Esophagus squamous epithelium (tissue), 5 donors: ENCODE measurements at regions not wholly inside any gene's neighbourhood (a gene's known extent, or its start where the extent isn't known, plus 50 kb on each side); places are given as distances from the start of the nearest gene placed in this dataset.

Experiments used
- DNase-seq: peaks from one replicate; lab custom pipeline; 2025; lab: John Stamatoyannopoulos, UW
- H3K27ac ChIP-seq, 4 donors: fragments of 200-600 bp; sonication (generic); one replicate each; pipeline ENCODE4 v1.5.1; 2016 to 2019; ENCODE audit warnings: mild to moderate bottlenecking in 1 of 4
- H3K27me3 ChIP-seq, 4 donors: fragments of 200-600 bp; sonication (generic); 1 replicate in 3 of 4; 2 replicates in 1 of 4; pipeline versions ENCODE4 v1.5.1 to v1.6.0; 2017 to 2021; ENCODE audit warnings: antibody characterized with exemption in 1 of 4
- H3K36me3 ChIP-seq, 3 donors: fragments of 200-600 bp; sonication (generic); one replicate each; pipeline ENCODE4 v1.5.1; 2016 to 2019
- H3K4me1 ChIP-seq, 3 donors: fragments of 200-600 bp; sonication (generic); one replicate each; pipeline ENCODE4 v1.5.1; 2017 to 2019
- H3K4me3 ChIP-seq, 4 donors: fragments of 200-600 bp; sonication (generic); 1 replicate in 3 of 4; 2 replicates in 1 of 4; pipeline ENCODE4 v1.5.1; 2016 to 2019; ENCODE audit warnings: mild to moderate bottlenecking in 2 of 4, moderate library complexity in 1 of 4
- H3K9me3 ChIP-seq, 3 donors: fragments of 200-600 bp; sonication (generic); one replicate each; pipeline ENCODE4 v1.5.1; 2016 to 2019
- CTCF ChIP-seq, 6 experiments: fragments of 450-650 bp in 4 of 6; fragments of 200-600 bp in 2 of 6; sonication (generic) in 2 of 6; IDR thresholded peaks; one replicate each; pipeline ENCODE4 v1.5.1; 2016 to 2019; ENCODE audit warnings: antibody characterized with exemption in 6 of 6, mild to moderate bottlenecking in 4 of 6, moderate library complexity in 4 of 6
- POLR2A ChIP-seq, 4 donors: fragments of 450-650 bp; IDR thresholded peaks; one replicate each; pipeline ENCODE4 v1.6.1; 2017; ENCODE audit warnings: antibody characterized with exemption in 4 of 4, mild to moderate bottlenecking in 4 of 4, moderate library complexity in 3 of 4
- WGBS, 2 donors: methylation state at CpG; one replicate each; pipeline ENCODE4 v1.1.5; 2018; 5-methylcytosine and 5-hydroxymethylcytosine counted together
- intact Hi-C: fragments of 100-400 bp; cut with DNase I; formaldehyde crosslinking; loops from one replicate; pipeline ENCODE4 v1.15.0; 2022
- donor health status: DM: yes; HTN: yes; CAD: no.

GRCh38 chrX:30951003-30951402, 61.9 kb upstream of the TAB3 start:
- Histone ChIP-seq H3K4me3 (no peak overlapping the region), H3K36me3 (no peaks in the 10 kb centered on the region), H3K4me1 (no peaks in the 10 kb centered on the region), H3K9me3 (no peaks in the 10 kb centered on the region), H3K27ac (no peak overlapping the region), H3K27me3 (no peaks in the 10 kb centered on the region)
- intact Hi-C loops, result no loop called here
- TF ChIP-seq CTCF (IDR thresholded peaks at IDR 0.05), result no peak
- TF ChIP-seq POLR2A (IDR thresholded peaks at IDR 0.05), result no peak
- no peak for DNase-seq

- Histone ChIP-seq H3K9me3 (no peaks in the 10 kb centered on the region), H3K27me3 (no peaks in the 10 kb centered on the region), H3K4me1 (no peaks in the 10 kb centered on the region), H3K27ac (no peak overlapping the region), H3K4me3 (no peak overlapping the region), H3K36me3 (no peaks in the 10 kb centered on the region)
- DNase-seq, result no peak
- WGBS, 2 donors, result 35% methylated on average over 2 of the region's 2 CpGs; no CpG with 5 or more reads in 1 of the 2 donors
- TF ChIP-seq POLR2A (IDR thresholded peaks at IDR 0.05) (no peak), CTCF (IDR thresholded peaks at IDR 0.05) (no peak)
- intact Hi-C loops, result no loop called here
Measured at GRCh38 chrX:30950391-30950790, 61.3 kb upstream of the TAB3 start.

DNA sequence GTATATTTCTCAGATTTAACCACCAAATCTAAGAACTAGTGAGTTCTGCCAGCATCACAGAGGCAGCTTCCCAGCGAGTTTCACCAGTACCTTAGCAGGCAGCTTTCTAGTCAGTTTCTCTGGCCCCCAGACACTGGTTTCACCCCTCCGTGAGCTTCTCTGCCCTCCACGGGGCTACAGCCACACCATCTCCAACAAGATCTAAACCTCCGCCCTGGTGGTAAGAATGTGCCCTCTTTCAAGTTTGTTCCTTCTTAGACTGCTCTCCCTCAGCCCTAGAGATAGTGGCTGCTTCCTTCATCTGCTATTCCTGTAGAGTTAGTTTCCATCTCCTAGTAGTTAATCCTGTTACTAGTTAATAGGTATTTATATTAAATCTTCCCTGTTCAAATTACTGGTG, 60.5 kb upstream of the TAB3 start:
- TF ChIP-seq POLR2A (IDR thresholded peaks at IDR 0.05), result no peak
- TF ChIP-seq CTCF (IDR thresholded peaks at IDR 0.05), result no peak
- Histone ChIP-seq H3K4me1 (no peaks in the 10 kb centered on the region), H3K4me3 (no peak overlapping the region), H3K9me3 (no peaks in the 10 kb centered on the region), H3K27ac (no peak overlapping the region), H3K36me3 (no peaks in the 10 kb centered on the region), H3K27me3 (no peaks in the 10 kb centered on the region)
- no peak for DNase-seq
- intact Hi-C loops, result no loop called here
- WGBS, 2 donors, result 77 to 89% methylated on average over 4 of the region's 4 CpGs

GRCh38 chrX:30948626-30949025, 59.6 kb upstream of the TAB3 start:
- Histone ChIP-seq H3K4me3 (no peak overlapping the region), H3K9me3 (no peaks in the 10 kb centered on the region), H3K27ac (no peak overlapping the region), H3K36me3 (no peaks in the 10 kb centered on the region), H3K27me3 (no peaks in the 10 kb centered on the region), H3K4me1 (no peaks in the 10 kb centered on the region)
- no peak for TF ChIP-seq CTCF (IDR thresholded peaks at IDR 0.05)
- no peak for TF ChIP-seq POLR2A (IDR thresholded peaks at IDR 0.05)
- intact Hi-C loops, result no loop called here
- 55 to 67% methylated on average over 1 to 3 of the region's 3 CpGs for WGBS, 2 donors
- DNase-seq, result no peak

DNA sequence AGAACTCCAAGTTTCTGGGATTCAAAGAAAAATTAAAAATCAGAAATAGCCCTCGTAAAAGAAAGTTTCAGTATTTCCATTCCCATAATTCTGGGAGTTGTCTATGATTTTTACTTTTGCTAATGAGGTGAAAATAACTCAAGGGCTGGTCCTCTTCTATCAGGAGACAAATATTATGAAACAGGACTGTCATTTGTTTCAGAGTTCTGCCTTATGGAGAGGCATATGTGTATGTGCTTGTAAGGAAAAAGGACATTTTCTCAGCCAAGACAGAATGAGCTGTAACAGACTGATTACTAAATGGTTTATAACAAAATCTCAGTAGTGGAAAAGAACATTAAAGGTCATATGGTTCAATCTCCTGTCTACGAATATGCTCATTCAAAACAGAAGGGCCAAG, 59.0 kb upstream of the TAB3 start:
- intact Hi-C loops, result no loop called here
- no peaks in the 10 kb centered on the region for H3K27me3 ChIP-seq
- H3K27ac ChIP-seq, result no peak overlapping the region
- H3K4me3 ChIP-seq, result no peak overlapping the region
- TF ChIP-seq CTCF (IDR thresholded peaks at IDR 0.05) (no peak), POLR2A (IDR thresholded peaks at IDR 0.05) (no peak)
- WGBS, 2 donors, result 70 to 88% methylated on average over 2 of the region's 2 CpGs
- no peak for DNase-seq
- H3K36me3 ChIP-seq, result no peaks in the 10 kb centered on the region
- no peaks in the 10 kb centered on the region for H3K4me1 ChIP-seq
- H3K9me3 ChIP-seq, result no peaks in the 10 kb centered on the region
